Effector memory CD4-positive, alpha-beta T cell (primary cell): ENCODE measurements at regions not wholly inside any gene's neighbourhood (a gene's known extent, or its start where the extent isn't known, plus 50 kb on each side); places are given as distances from the start of the nearest gene placed in this dataset.

ENCODE experiments used
- DNase-seq, 3 donors: peaks; one replicate each; pipeline ENCODE4 v3.0.0-alpha.2; 2020
- H3K27ac ChIP-seq: 2 replicates; pipeline ENCODE4 v1.7.0; 2013; ENCODE audit warnings: mild to moderate bottlenecking, low read length, moderate library complexity; ENCODE audit not compliant: insufficient read depth, poor library complexity, severe bottlenecking
- H3K27me3 ChIP-seq: replicated peaks from 2 replicates; pipeline ENCODE4 v1.7.0; 2013; ENCODE audit warnings: mild to moderate bottlenecking, low read length; ENCODE audit not compliant: insufficient read depth, control insufficient read depth, poor library complexity, severe bottlenecking
- H3K36me3 ChIP-seq: 2 replicates; pipeline ENCODE4 v1.7.0; 2013; ENCODE audit warnings: mild to moderate bottlenecking, low read length, moderate library complexity; ENCODE audit not compliant: control insufficient read depth, insufficient read depth
- H3K4me1 ChIP-seq: 2 replicates; pipeline ENCODE4 v1.7.0; 2013; ENCODE audit warnings: low read length, mild to moderate bottlenecking; ENCODE audit not compliant: control insufficient read depth, insufficient read depth, poor library complexity, severe bottlenecking
- H3K4me3 ChIP-seq: 2 replicates; pipeline ENCODE4 v1.7.0; 2013; ENCODE audit warnings: low read length, low read depth, mild to moderate bottlenecking; ENCODE audit not compliant: insufficient read depth, poor library complexity, severe bottlenecking
- H3K9me3 ChIP-seq: 2 replicates; pipeline ENCODE4 v1.7.0; 2013; ENCODE audit warnings: mild to moderate bottlenecking, low read length, moderate library complexity; ENCODE audit not compliant: control insufficient read depth

GRCh38 chr2:239532250-239532649 is 131.4 kb upstream of the HDAC4 start:
- Histone ChIP-seq H3K4me1 (no peaks in the 10 kb centered on the region), H3K4me3 (no peak overlapping the region), H3K9me3 (no peaks in the 10 kb centered on the region), H3K36me3 (no peaks in the 10 kb centered on the region), H3K27ac (no peak overlapping the region), H3K27me3 (no peaks in the 10 kb centered on the region)
- DNase-seq: no peak

- no peaks in the 10 kb centered on the region for H3K36me3 ChIP-seq
- DNase-seq: no peak
- H3K27me3 ChIP-seq: no peaks in the 10 kb centered on the region
- no peak overlapping the region for H3K4me3 ChIP-seq
- H3K27ac ChIP-seq: no peak overlapping the region
- no peaks in the 10 kb centered on the region for H3K4me1 ChIP-seq
- no peaks in the 10 kb centered on the region for H3K9me3 ChIP-seq
Measured at GRCh38 chr2:239531456-239532241, 130.8 kb upstream of the HDAC4 start.

GRCh38 chr2:239530749-239531316 is 130.0 kb upstream of the HDAC4 start:
- H3K27ac ChIP-seq: no peak overlapping the region
- H3K36me3 ChIP-seq: no peaks in the 10 kb centered on the region
- no peak overlapping the region for H3K4me3 ChIP-seq
- no peaks in the 10 kb centered on the region for H3K9me3 ChIP-seq
- no peaks in the 10 kb centered on the region for H3K27me3 ChIP-seq
- H3K4me1 ChIP-seq: no peaks in the 10 kb centered on the region
- no peak for DNase-seq

- H3K27me3 ChIP-seq: no peaks in the 10 kb centered on the region
- H3K27ac ChIP-seq: no peak overlapping the region
- no peak overlapping the region for H3K4me3 ChIP-seq
- no peaks in the 10 kb centered on the region for H3K4me1 ChIP-seq
- no peak for DNase-seq
- no peaks in the 10 kb centered on the region for H3K9me3 ChIP-seq
- H3K36me3 ChIP-seq: no peaks in the 10 kb centered on the region
Measured at GRCh38 chr2:239529313-239530015, 128.6 kb upstream of the HDAC4 start.

GRCh38 chr2:239528883-239529282 is 128.1 kb upstream of the HDAC4 start:
- H3K4me3 ChIP-seq: no peak overlapping the region
- H3K36me3 ChIP-seq: no peaks in the 10 kb centered on the region
- no peaks in the 10 kb centered on the region for H3K9me3 ChIP-seq
- no peaks in the 10 kb centered on the region for H3K27me3 ChIP-seq
- no peaks in the 10 kb centered on the region for H3K4me1 ChIP-seq
- H3K27ac ChIP-seq: no peak overlapping the region
- DNase-seq: no peak

GRCh38 chr2:239528146-239528545 is 127.3 kb upstream of the HDAC4 start:
- Histone ChIP-seq H3K27ac (no peak overlapping the region), H3K9me3 (no peaks in the 10 kb centered on the region), H3K36me3 (no peaks in the 10 kb centered on the region), H3K27me3 (no peaks in the 10 kb centered on the region), H3K4me3 (no peak overlapping the region), H3K4me1 (no peaks in the 10 kb centered on the region)
- no peak for DNase-seq

- Histone ChIP-seq H3K9me3 (no peaks in the 10 kb centered on the region), H3K4me3 (no peak overlapping the region), H3K36me3 (no peaks in the 10 kb centered on the region)
Measured at GRCh38 chr2:239526666-239527415, 126.0 kb upstream of the HDAC4 start.

GRCh38 chr2:239526038-239526437 is 125.2 kb upstream of the HDAC4 start:
- no peaks in the 10 kb centered on the region for H3K9me3 ChIP-seq
- no peaks in the 10 kb centered on the region for H3K36me3 ChIP-seq
- H3K27me3 ChIP-seq: no peaks in the 10 kb centered on the region
- no peak overlapping the region for H3K4me3 ChIP-seq
- H3K27ac ChIP-seq: no peak overlapping the region
- no peak for DNase-seq
- no peaks in the 10 kb centered on the region for H3K4me1 ChIP-seq

More at GRCh38 chr2:239526666-239527415, 126.0 kb upstream of the HDAC4 start:
- no peak for DNase-seq
- no peaks in the 10 kb centered on the region for H3K4me1 ChIP-seq
- H3K27ac ChIP-seq: no peak overlapping the region
- H3K27me3 ChIP-seq: no peaks in the 10 kb centered on the region

GRCh38 chr2:239523954-239524330 is 123.1 kb upstream of the HDAC4 start:
- Histone ChIP-seq H3K9me3 (no peaks in the 10 kb centered on the region), H3K27ac (no peak overlapping the region), H3K36me3 (no peaks in the 10 kb centered on the region), H3K27me3 (no peaks in the 10 kb centered on the region), H3K4me1 (no peaks in the 10 kb centered on the region), H3K4me3 (no peak overlapping the region)
- no peak for DNase-seq
